ENCODE measurements at regions not wholly inside any gene's neighbourhood (a gene's known extent, or its start where the extent isn't known, plus 50 kb on each side); places are given as distances from the start of the nearest gene placed in this dataset.

DNA sequence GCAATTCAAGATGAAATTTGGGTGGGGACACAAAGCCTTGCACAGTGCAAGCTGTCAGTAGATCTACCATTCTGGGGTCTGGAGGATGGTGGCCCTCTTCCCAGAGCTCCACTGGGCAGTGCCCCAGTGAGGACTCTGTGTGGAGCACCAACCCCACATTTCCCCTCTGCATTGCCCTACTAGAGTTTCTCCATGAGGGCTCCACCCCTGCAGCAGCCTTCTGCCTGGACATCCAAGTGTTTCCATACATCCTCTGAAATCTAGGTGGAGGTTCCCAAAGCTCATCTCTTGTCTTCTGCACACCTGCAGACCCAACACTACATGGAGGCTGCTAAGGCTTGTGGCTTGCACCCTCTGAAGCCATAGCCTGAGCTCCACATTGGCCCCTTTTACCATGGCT, 402.3 kb downstream of the RAB28 start:
- intact Hi-C loops (cut with DNase I, micrococcal nuclease): no loop called here
- Mint-ChIP-seq H3K36me3 (ENCODE audit: low read depth) (peaks cover 3% of the 10 kb centered on the region), H3K4me3 (no peak overlapping the region), H3K4me1 (no peaks in the 10 kb centered on the region), H3K9me3 (ENCODE audit: low read depth) (peaks cover 22% of the 10 kb centered on the region), H3K27ac (no peak overlapping the region), H3K27me3 (no peaks in the 10 kb centered on the region)
- ChIA-PET POLR2A (no interaction called here), CTCF (no interaction called here)
- DNase-seq: no peak
- no peak for ATAC-seq

DNA sequence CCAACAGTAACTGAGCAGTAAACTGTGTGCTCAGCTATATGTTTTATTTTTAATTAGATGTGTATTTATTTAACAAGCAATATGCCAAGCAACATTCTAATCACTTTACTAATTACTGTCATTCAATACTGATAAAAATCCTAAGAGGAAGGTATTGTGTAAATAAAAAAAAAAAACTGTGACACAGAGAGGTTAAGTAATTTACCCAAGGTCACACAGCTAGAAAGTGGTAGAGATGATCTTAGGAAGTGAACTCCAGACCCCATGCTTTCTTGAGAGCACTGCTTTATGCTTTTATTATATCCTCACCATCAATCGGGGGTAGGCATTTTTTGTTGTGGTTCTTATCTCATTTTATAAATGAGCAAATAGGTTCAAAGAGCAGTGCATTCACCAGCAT, 417.1 kb downstream of the RAB28 start:
- ATAC-seq: no peak
- POLR2A ChIA-PET: no interaction called here

DNA sequence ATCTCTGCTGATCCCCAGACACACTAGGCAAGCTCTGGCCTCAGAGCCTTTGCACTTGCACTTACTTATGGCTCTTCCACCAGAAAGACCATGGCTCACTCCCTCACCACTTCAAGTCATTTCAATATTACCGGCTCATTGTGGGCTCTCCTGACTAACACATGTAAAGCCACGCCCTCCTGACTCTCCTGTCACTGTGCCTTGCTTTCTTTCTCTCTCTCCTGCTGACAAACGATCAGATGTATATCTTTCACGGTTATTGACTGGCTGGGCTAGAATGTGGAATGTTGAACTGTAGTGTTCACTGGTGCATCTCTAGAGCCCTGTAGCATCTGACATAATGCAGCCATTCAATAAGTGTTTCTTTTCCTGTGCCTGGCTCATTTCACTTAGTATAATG, 425.1 kb downstream of the RAB28 start:
- H3K9me3 Mint-ChIP-seq (ENCODE audit: low read depth): peaks cover 5% of the 10 kb centered on the region
- ChIA-PET CTCF (interaction anchor here (0.7 kb wide), 1 partner anchor 149 kb away, joined by 3 read pairs; no protein-coding TSS in a partner anchor), POLR2A (no interaction called here)
- H3K4me1 Mint-ChIP-seq: no peaks in the 10 kb centered on the region
- DNase-seq (peak; percentile 4), ATAC-seq (no peak)
- H3K27me3 Mint-ChIP-seq: no peaks in the 10 kb centered on the region
- no peaks in the 10 kb centered on the region for H3K36me3 Mint-ChIP-seq (ENCODE audit: low read depth)
- no peak overlapping the region for H3K27ac Mint-ChIP-seq
- H3K4me3 Mint-ChIP-seq: no peak overlapping the region
- intact Hi-C loops (cut with DNase I, micrococcal nuclease): no loop called here

More for the DNA sequence above, 417.1 kb downstream of the RAB28 start:
- DNase-seq: no peak
- Mint-ChIP-seq H3K9me3 (ENCODE audit: low read depth) (peaks cover 3% of the 10 kb centered on the region), H3K36me3 (ENCODE audit: low read depth) (no peaks in the 10 kb centered on the region), H3K27me3 (no peaks in the 10 kb centered on the region), H3K4me3 (no peak overlapping the region), H3K4me1 (no peaks in the 10 kb centered on the region), H3K27ac (no peak overlapping the region)
- intact Hi-C loops (cut with DNase I, micrococcal nuclease): no loop called here
- CTCF ChIA-PET: no interaction called here

DNA sequence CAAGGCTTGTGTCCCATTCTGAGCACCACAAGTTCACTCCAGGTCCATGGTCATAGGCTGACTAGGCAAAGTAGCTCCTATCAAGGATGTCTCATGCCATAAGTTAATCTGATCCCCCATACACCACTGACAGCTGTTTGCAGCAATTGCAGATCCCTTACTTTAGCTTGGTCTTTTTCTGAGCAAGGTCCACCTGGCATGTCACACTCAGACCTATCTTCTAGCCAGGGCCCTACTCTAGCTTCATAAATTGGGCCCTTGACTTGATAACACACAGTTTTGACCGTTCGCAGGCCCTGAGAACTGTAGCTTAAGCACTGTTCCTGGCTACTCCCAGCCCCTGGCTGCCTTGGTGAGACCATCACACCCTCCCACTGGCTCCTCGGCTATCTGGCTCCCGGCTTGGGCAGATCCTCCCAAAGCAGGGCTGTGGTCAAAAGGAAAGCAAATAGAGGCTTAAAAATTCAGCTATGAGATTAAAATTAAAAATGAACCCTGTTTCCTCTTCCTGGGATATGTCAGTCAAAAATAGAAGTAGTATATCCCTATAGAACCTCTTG, 427.4 kb downstream of the RAB28 start:
- Mint-ChIP-seq H3K4me3 (no peak overlapping the region), H3K27me3 (no peaks in the 10 kb centered on the region), H3K4me1 (no peaks in the 10 kb centered on the region), H3K27ac (no peak overlapping the region), H3K9me3 (ENCODE audit: low read depth) (peaks cover 5% of the 10 kb centered on the region), H3K36me3 (ENCODE audit: low read depth) (no peaks in the 10 kb centered on the region)
- DNase-seq (no peak), ATAC-seq (no peak)
- POLR2A ChIA-PET: no interaction called here
- intact Hi-C loops (cut with DNase I, micrococcal nuclease): no loop called here
- CTCF ChIA-PET: interaction anchor here (1.3 kb wide), 1 partner anchor 14 kb away, joined by 7 read pairs; no protein-coding TSS in a partner anchor

DNA sequence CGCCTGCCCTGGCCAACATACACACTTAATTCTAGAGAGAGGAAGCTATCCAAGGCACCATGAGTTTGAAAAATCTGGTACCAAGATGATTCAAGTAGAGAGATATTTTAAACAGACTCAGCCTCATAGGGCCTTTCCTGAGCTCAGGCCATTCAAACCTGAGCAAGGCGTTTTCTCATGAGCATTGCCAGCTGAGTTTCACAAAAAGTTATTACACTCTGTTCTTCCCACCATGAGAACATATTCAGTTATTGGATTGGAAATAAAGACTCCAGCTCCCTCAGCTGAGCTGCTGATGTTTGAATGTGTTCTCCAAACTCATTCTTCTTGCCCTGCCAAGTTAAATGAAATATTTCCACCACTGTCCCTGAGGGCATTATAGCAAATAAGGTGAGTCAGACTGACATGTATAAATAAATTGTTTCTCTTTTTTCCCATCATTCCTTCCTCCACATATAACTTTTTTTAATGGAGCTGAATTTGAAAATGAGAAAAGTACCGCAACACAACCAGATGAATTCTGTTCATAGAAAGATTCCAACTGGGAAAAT, 429.6 kb downstream of the RAB28 start:
- no peaks in the 10 kb centered on the region for H3K4me1 Mint-ChIP-seq
- H3K36me3 Mint-ChIP-seq (ENCODE audit: low read depth): no peaks in the 10 kb centered on the region
- intact Hi-C loops (cut with DNase I, micrococcal nuclease): no loop called here
- no peak overlapping the region for H3K27ac Mint-ChIP-seq
- no peak overlapping the region for H3K4me3 Mint-ChIP-seq
- POLR2A ChIA-PET: no interaction called here
- H3K27me3 Mint-ChIP-seq: no peaks in the 10 kb centered on the region
- CTCF ChIA-PET: interaction anchor here (1.4 kb wide), 1 partner anchor 14 kb away, joined by 3 read pairs; no protein-coding TSS in a partner anchor
- peaks cover 3% of the 10 kb centered on the region for H3K9me3 Mint-ChIP-seq (ENCODE audit: low read depth)
- ATAC-seq: no peak
- no peak for DNase-seq

DNA sequence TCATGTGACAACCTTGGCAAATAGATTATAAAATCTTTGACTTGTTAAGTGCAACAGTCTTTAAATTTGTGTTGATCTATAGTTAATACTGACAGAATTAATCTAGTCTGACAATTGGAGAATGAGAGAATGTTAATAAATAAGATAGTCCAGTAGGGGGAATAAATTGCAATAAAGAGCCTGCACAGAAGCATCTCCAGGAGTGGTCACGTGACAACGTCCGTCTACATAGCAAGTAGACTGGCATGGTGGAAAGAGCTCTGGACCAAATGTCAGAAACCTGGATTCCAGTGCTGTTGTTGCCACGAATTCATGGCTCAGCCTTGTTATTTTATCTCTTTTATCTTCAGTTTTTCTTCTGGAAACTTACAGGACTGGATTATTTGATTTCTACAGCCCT, 436.5 kb downstream of the RAB28 start:
- Mint-ChIP-seq H3K4me1 (no peaks in the 10 kb centered on the region), H3K27me3 (no peaks in the 10 kb centered on the region), H3K4me3 (no peak overlapping the region), H3K9me3 (ENCODE audit: low read depth) (peaks cover 4% of the 10 kb centered on the region), H3K36me3 (ENCODE audit: low read depth) (no peaks in the 10 kb centered on the region), H3K27ac (no peak overlapping the region)
- ChIA-PET CTCF (no interaction called here), POLR2A (no interaction called here)
- intact Hi-C loops (cut with DNase I, micrococcal nuclease): no loop called here
- DNase-seq: no peak
- ATAC-seq: no peak

DNA sequence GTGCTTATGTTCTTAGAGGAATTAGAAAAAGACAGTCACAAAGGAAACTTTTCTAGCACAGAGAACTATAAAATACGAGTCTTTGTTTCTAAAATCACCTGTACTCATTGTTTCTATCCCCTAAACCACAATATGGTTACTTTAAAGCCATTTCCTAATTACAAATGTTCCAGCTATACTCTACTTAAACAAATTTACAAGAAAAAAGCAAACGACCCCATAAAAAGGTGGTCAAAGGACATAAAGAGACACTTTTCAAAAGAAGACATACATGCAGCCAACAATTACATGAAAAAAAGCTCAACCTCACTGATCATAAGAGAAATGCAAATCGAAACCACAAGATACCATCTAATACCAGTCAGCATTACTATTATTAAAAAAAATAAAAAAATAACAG, 447.3 kb downstream of the RAB28 start:
- Mint-ChIP-seq H3K4me3 (no peak overlapping the region), H3K27me3 (no peaks in the 10 kb centered on the region), H3K4me1 (no peaks in the 10 kb centered on the region), H3K27ac (no peak overlapping the region), H3K9me3 (ENCODE audit: low read depth) (peaks cover 3% of the 10 kb centered on the region), H3K36me3 (ENCODE audit: low read depth) (no peaks in the 10 kb centered on the region)
- ChIA-PET POLR2A (no interaction called here), CTCF (no interaction called here)
- DNase-seq: no peak
- no peak for ATAC-seq
- intact Hi-C loops (cut with DNase I, micrococcal nuclease): no loop called here

DNA sequence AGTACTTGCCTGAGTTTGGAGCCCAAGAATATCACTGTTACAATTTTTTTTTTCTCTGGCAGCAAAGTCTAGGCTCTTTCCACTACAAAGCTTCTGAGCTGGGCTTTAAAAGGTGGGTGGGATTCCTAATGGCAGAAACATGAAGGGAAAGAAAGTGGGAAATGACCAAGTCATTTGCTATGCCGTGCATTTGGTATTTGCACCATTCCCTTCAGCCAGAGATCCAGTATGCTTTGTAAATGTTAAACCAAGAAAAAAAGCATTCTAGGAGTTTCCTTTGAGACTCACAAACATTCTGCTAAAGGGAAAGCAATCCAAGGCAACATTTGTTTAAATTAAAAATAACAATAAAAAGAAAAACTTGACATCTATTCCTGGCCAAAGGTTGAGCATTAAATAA, 451.2 kb downstream of the RAB28 start:
- Mint-ChIP-seq H3K4me3 (no peak overlapping the region), H3K27me3 (no peaks in the 10 kb centered on the region), H3K4me1 (no peaks in the 10 kb centered on the region), H3K9me3 (ENCODE audit: low read depth) (peaks cover 6% of the 10 kb centered on the region), H3K36me3 (ENCODE audit: low read depth) (no peaks in the 10 kb centered on the region), H3K27ac (no peak overlapping the region)
- ChIA-PET POLR2A (no interaction called here), CTCF (no interaction called here)
- ATAC-seq: no peak
- no peak for DNase-seq
- intact Hi-C loops (cut with DNase I, micrococcal nuclease): no loop called here

DNA sequence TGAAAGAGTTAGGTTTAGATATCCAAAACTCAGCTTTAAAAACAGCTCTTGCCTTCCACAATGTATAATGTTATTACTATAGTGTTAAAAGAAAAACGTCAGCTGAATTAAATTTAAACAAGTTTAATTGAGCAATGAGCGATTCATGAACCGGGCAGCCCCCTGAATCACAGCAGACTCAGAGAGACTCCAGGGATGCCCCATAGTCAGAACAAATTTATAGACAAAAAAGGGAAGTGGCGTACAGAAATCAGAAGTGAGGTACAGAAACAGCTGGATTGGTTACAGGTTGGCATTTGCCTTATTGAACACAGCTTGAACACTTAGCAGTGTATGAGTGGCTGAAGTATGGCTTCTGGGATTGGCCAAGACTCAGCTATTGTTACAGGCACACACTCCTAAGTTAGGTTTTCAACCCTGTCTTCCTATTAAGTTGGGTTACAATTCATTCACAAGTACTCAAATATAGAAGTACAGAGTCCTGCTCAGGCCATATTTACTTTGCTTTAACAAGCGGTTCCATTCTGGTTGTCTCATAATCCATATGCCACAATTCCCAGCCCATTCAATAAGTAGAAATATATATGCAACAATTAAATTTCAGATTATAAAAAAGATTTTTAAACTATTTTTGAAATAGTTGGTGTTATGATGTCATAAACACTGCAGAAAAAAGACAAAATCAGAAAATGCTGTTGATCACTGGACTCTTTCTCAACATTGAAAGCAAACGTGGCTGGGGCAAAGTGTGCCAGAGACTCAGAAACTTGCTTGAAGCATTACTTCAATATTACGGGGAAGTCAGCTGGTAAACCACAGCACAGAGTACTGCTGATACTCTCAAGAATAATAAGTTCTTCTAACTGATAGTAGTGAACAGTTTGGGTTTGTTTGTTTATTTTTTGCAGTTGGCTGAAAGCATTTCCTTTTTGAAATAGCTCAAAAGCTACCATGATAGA, 459.7 kb downstream of the RAB28 start:
- intact Hi-C loops (cut with DNase I, micrococcal nuclease): no loop called here
- H3K9me3 Mint-ChIP-seq (ENCODE audit: low read depth): peaks cover 16% of the 10 kb centered on the region
- DNase-seq (no peak), ATAC-seq (no peak)
- no peak overlapping the region for H3K4me3 Mint-ChIP-seq
- no peaks in the 10 kb centered on the region for H3K27me3 Mint-ChIP-seq
- no peak overlapping the region for H3K27ac Mint-ChIP-seq
- no peaks in the 10 kb centered on the region for H3K4me1 Mint-ChIP-seq
- POLR2A ChIA-PET: no interaction called here
- CTCF ChIA-PET: no interaction called here
- H3K36me3 Mint-ChIP-seq (ENCODE audit: low read depth): no peaks in the 10 kb centered on the region

DNA sequence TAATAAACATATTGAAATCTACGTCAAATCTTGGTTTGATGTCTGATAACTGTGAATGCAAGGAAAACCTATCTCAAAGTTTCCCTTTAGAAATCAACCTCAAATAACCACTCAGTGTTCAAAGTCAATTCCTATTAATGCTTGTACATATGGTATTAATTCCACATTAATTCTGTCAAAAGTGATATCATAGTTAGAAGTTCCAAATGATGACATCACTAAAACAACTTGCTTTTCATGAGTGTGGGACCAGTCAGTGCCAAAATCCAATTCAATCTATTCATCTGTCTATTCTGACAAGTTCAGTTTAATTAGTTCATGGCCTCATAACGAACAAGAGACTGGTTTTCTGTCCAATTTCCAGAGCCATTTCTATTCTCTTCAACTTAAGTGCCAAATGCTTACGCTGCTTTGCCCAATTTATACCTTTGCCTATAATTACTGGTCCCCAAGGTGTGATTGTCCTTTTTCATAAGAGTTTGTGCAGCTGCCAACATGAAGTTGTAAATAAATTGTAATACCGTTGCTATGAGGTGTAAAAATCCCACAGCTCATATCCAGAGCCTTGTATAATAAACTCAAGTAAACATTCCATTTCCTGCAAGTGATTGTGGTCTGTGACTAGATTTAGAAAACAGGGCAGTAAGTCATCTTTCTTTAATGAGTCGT, 476.2 kb downstream of the RAB28 start:
- Mint-ChIP-seq H3K4me3 (no peak overlapping the region), H3K27me3 (no peaks in the 10 kb centered on the region), H3K36me3 (ENCODE audit: low read depth) (no peaks in the 10 kb centered on the region), H3K27ac (no peak overlapping the region), H3K4me1 (no peaks in the 10 kb centered on the region), H3K9me3 (ENCODE audit: low read depth) (peaks cover 2% of the 10 kb centered on the region)
- ATAC-seq (no peak), DNase-seq (no peak)
- ChIA-PET CTCF (interaction anchor here (1.0 kb wide), 1 partner anchor 12 kb away, joined by 3 read pairs; no protein-coding TSS in a partner anchor), POLR2A (no interaction called here)
- intact Hi-C loops (cut with DNase I, micrococcal nuclease): no loop called here

DNA sequence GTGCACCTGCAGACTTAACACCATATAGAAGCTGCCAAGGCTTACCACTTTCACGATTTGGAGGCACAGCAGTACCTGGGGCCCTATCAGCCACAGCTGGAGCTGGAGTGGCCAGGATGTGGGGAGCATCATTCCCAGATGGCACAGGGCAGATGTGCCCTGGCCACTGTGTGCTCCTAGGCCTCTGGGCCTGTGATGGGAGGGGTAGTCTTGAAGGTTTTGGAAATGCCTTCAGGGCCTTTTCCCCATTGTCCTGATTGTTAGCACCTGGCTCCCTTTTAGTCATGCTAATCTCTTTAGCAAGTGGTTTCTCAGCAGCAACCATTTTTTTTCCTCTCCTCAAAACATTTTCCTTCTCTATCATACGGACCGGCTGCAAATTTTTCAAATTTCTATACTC, 490.2 kb downstream of the RAB28 start:
- CTCF ChIA-PET: no interaction called here
- POLR2A ChIA-PET: no interaction called here
- Mint-ChIP-seq H3K4me1 (no peaks in the 10 kb centered on the region), H3K9me3 (ENCODE audit: low read depth) (peaks cover 14% of the 10 kb centered on the region), H3K4me3 (no peak overlapping the region), H3K27ac (no peak overlapping the region), H3K27me3 (no peaks in the 10 kb centered on the region), H3K36me3 (ENCODE audit: low read depth) (no peaks in the 10 kb centered on the region)
- DNase-seq (no peak), ATAC-seq (no peak)
- intact Hi-C loops (cut with DNase I, micrococcal nuclease): no loop called here

DNA sequence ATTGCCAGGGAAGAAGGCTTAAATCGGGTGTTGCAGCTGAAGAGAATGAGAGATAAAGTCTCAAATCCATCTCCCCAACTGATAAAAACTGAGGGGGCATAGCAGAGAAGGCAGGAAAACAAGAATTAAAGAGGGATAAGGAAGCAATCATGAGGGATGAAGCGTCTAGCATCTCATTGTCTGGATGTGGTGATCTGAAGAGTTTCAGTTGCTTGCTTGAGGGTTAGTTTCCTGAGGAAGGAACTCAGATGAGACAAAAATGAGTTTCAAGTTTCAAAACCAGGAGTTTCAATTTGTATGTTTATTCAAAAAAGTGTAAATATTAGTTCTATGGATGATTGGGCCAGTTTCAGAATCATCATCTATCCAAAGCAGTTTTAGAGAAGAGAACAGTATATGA, 496.9 kb downstream of the RAB28 start:
- Mint-ChIP-seq H3K36me3 (ENCODE audit: low read depth) (no peaks in the 10 kb centered on the region), H3K9me3 (ENCODE audit: low read depth) (peaks cover 18% of the 10 kb centered on the region), H3K4me3 (no peak overlapping the region), H3K27ac (no peak overlapping the region), H3K27me3 (no peaks in the 10 kb centered on the region), H3K4me1 (no peaks in the 10 kb centered on the region)
- ChIA-PET POLR2A (no interaction called here), CTCF (no interaction called here)
- intact Hi-C loops (cut with DNase I, micrococcal nuclease): no loop called here
- DNase-seq: no peak
- ATAC-seq: no peak

Measured in activated CD4-positive, alpha-beta T cell treated with anti-CD3 and anti-CD28 coated beads for 36 hours (primary cell).